VCaP (cell line): ENCODE measurements at regions not wholly inside any gene's neighbourhood (a gene's known extent, or its start where the extent isn't known, plus 50 kb on each side); places are given as distances from the start of the nearest gene placed in this dataset.

ENCODE experiments used
- H3K27ac ChIP-seq: fragments of 450-650 bp; 2 replicates; pipeline ENCODE4 v1.5.1; 2017
- TF ChIP-seq, protein P1 (sequence below): fragments of 450-650 bp; conservative IDR thresholded peaks from 2 replicates; pipeline ENCODE4 v1.5.1; 2017; ENCODE audit warnings: mild to moderate bottlenecking, moderate library complexity

DNA sequence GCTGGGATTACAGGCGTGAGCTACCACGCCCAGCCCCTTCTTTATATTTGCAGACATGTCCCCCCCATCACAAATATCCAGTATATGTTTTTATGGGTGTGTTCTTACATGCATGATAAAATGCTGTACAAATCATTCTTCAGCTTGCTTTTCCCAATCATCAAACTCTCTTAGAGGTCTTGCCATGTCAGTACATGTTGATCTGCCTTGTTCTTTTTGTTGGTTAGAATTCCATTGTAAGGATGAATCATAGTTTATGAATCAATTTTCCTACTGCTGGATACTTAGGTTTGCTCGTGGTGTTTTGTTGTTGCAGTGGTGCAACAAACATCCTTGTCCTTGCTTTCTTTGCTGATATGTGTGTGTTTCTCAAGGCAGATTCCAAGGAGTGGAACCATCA is 79.9 kb upstream of the NEURL1B start:
- TF ChIP-seq, protein P1, sequence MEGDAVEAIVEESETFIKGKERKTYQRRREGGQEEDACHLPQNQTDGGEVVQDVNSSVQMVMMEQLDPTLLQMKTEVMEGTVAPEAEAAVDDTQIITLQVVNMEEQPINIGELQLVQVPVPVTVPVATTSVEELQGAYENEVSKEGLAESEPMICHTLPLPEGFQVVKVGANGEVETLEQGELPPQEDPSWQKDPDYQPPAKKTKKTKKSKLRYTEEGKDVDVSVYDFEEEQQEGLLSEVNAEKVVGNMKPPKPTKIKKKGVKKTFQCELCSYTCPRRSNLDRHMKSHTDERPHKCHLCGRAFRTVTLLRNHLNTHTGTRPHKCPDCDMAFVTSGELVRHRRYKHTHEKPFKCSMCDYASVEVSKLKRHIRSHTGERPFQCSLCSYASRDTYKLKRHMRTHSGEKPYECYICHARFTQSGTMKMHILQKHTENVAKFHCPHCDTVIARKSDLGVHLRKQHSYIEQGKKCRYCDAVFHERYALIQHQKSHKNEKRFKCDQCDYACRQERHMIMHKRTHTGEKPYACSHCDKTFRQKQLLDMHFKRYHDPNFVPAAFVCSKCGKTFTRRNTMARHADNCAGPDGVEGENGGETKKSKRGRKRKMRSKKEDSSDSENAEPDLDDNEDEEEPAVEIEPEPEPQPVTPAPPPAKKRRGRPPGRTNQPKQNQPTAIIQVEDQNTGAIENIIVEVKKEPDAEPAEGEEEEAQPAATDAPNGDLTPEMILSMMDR = no peak
- no peak overlapping the region for H3K27ac ChIP-seq

DNA sequence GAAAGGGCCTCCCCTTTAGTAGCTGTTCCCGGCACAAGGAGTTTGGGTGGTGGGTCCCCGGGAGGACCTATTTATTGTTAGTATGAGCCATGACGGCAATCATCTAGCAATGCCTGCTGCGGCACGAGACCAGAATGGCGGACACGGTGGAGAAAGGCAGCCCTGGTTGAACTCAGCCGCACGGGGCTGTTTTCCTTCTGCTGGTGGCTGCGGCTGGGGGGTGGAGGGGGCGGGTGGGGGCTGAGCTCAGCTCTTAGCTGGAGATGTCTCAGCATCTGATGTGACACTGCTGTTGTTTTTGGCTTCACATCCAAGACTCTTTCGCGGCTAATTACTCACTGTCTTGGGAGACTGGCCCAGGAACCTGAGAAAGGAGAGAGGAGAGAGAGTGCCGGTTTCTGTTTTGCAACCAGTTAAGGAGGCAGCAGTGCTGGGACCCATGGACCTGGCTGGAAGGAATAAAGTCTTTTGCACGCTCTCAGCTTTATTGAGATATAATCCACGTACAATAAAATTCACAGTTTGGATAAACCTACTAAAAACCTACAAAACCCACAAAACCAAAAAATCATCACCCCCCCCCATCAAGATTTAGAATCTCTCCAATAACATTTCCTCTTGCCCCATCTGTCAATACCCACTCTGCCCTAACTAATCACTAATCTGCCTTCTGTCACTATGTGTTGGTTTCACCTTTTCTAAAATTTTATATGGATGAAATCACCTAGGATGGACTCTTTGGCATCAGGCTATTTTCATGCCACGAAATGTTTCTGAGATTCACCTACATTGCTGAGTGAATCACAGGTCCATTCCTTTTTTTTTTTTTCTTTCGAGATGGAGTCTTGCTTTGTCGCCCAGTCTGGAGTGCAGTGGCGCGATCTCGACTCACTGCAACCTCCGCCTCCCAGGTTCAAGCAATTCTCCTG is 81.8 kb upstream of the NEURL1B start:
- H3K27ac ChIP-seq = peak overlapping the region; percentile 12; the same call in 1 of the 2 replicates
- TF ChIP-seq, protein P1 = no peak

GRCh38 chr5:172558076-172558976 is 82.7 kb upstream of the NEURL1B start:
- H3K27ac ChIP-seq = no peak overlapping the region; the same call in 1 of the 2 replicates
- TF ChIP-seq, protein P1 = no peak

DNA sequence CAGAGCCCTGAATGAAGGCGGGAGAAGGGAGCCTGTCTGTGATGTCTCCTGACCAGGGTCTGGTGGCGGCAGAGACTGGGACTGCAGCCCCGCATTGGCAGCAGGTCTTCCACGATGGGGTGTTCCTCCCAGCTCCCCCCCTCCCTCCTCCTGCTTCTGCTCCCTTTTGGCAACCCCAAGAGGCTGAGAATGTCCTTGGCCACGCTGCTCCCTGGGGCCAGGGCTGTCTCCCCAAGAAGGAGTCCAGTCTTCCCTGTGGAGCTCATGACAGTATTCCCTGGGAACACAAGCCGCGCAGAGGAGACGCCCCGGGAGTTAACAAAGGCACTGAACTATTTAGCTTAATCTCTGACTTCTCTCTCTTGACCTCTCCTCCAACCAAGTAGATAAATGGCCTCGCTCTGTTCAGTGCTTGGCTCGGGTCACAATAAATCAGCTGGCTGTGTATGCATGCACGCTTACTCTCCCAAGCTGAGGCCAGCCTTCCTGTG is 84.0 kb upstream of the NEURL1B start:
- H3K27ac ChIP-seq = no peak overlapping the region
- TF ChIP-seq, protein P1 = no peak

- TF ChIP-seq, protein P1 = no peak
Measured at GRCh38 chr5:172556262-172556661, 84.8 kb upstream of the NEURL1B start.

DNA sequence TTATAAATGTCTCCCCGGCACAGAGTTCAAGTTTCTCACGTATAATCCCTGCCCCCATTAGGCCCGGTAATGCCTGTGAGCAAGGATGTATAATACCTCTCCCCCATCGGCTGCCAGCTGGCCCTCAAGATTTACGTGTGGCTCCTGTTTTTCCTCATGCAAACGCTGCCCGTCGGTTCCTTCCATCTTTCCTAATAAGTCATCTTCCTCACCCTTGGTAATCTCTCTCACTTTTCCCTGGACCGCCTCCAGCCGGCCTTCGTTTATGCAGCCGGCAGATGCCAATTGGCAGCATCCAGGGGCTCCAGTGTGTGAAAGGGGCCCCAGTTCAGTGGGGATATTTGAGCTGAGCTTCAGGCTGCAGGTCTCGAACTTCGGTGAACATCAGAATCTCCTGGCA is 86.5 kb upstream of the NEURL1B start:
- TF ChIP-seq, protein P1 = no peak
- H3K27ac ChIP-seq = no peak overlapping the region

More at GRCh38 chr5:172556262-172556661, 84.8 kb upstream of the NEURL1B start:
- H3K27ac ChIP-seq = no peak overlapping the region

- TF ChIP-seq, protein P1 = no peak
- H3K27ac ChIP-seq = no peak overlapping the region
Measured at GRCh38 chr5:172553903-172554302, 87.2 kb upstream of the NEURL1B start.
